EL (cell line): ENCODE measurements at regions not wholly inside any gene's neighbourhood (a gene's known extent, or its start where the extent isn't known, plus 50 kb on each side); places are given as distances from the start of the nearest gene placed in this dataset.

Experiments
- DNase-seq: peaks from one replicate; pipeline ENCODE4 v3.0.0-alpha.2; 2016

GRCh38 chr13:67754012-67754411, 523.9 kb upstream of the PCDH9 start:
- no peak for DNase-seq

- no peak for DNase-seq
These were observed 522.6 kb upstream of the PCDH9 start for GRCh38 chr13:67752759-67753158.

- DNase-seq, result no peak
These were observed 512.3 kb upstream of the PCDH9 start for GRCh38 chr13:67742478-67742877.

GRCh38 chr13:67740871-67741535, 510.9 kb upstream of the PCDH9 start:
- DNase-seq, result no peak

- no peak for DNase-seq
These were observed 506.7 kb upstream of the PCDH9 start for GRCh38 chr13:67736646-67737420.

- DNase-seq, result no peak
These were observed 505.5 kb upstream of the PCDH9 start for GRCh38 chr13:67735651-67736050.

GRCh38 chr13:67726979-67727378, 496.8 kb upstream of the PCDH9 start:
- no peak for DNase-seq

- DNase-seq, result no peak
These were observed 495.9 kb upstream of the PCDH9 start for GRCh38 chr13:67725999-67726398.

GRCh38 chr13:67713571-67713970, 483.4 kb upstream of the PCDH9 start:
- no peak for DNase-seq

- no peak for DNase-seq
These were observed 466.6 kb upstream of the PCDH9 start for GRCh38 chr13:67696775-67697174.

GRCh38 chr13:67664502-67664901, 434.4 kb upstream of the PCDH9 start:
- DNase-seq, result no peak

- no peak for DNase-seq
These were observed 432.9 kb upstream of the PCDH9 start for GRCh38 chr13:67662997-67663396.

GRCh38 chr13:67652887-67653286, 422.8 kb upstream of the PCDH9 start:
- DNase-seq, result no peak

GRCh38 chr13:67651908-67652465, 421.9 kb upstream of the PCDH9 start:
- DNase-seq, result no peak

GRCh38 chr13:67650471-67650870, 420.3 kb upstream of the PCDH9 start:
- no peak for DNase-seq

- no peak for DNase-seq
These were observed 415.8 kb upstream of the PCDH9 start for GRCh38 chr13:67645874-67646467.

GRCh38 chr13:67643516-67644055, 413.4 kb upstream of the PCDH9 start:
- DNase-seq, result no peak

- no peak for DNase-seq
These were observed 412.5 kb upstream of the PCDH9 start for GRCh38 chr13:67642657-67643056.

- no peak for DNase-seq
These were observed 405.6 kb upstream of the PCDH9 start for GRCh38 chr13:67635754-67636153.

- DNase-seq, result no peak
These were observed 402.5 kb upstream of the PCDH9 start for GRCh38 chr13:67632590-67632989.

- DNase-seq, result no peak
These were observed 400.5 kb upstream of the PCDH9 start for GRCh38 chr13:67630640-67631039.

- no peak for DNase-seq
These were observed 393.5 kb upstream of the PCDH9 start for GRCh38 chr13:67623630-67624029.

GRCh38 chr13:67620665-67621064, 390.5 kb upstream of the PCDH9 start:
- DNase-seq, result no peak

GRCh38 chr13:67619995-67620380, 389.9 kb upstream of the PCDH9 start:
- DNase-seq, result no peak
